HCT116 (cell line): ENCODE measurements at regions not wholly inside any gene's neighbourhood (a gene's known extent, or its start where the extent isn't known, plus 50 kb on each side); places are given as distances from the start of the nearest gene placed in this dataset.

Experiments used
- ATAC-seq: fragments of 200-7000 bp; cut with Tn5 transposase; 2 replicates; pipeline ENCODE4 v1.9.1; 2020; ENCODE audit warnings: mild to moderate bottlenecking, moderate library complexity
- BruUV-seq: library from RNA; stranded (reverse); fragments of 400-500 nt; replicated peaks from 2 replicates; lab custom pipeline; 2021; lab: Mats Ljungman, UMichigan
- CTCF ChIA-PET: fragments of 300-600 bp; sonication (Branson Sonifier 250); formaldehyde crosslinking; loops from one replicate; lab custom pipeline; 2021; ENCODE audit warnings: antibody characterized with exemption; lab: Charles Lee
- POLR2A ChIA-PET: fragments of 300-600, 350-600 bp; sonication (Branson Sonifier 250); formaldehyde crosslinking; loops from one replicate; lab custom pipeline; 2021; ENCODE audit warnings: antibody characterized with exemption; lab: Charles Lee
- RAD21 ChIA-PET, 2 experiments: fragments of 300-600 bp; sonication (Branson Sonifier 250); formaldehyde crosslinking; loops; one replicate each; lab custom pipeline; 2023; ENCODE audit warnings: low total read pairs in 2 of 2; ENCODE audit not compliant: uncharacterized antibody in 2 of 2, unreplicated experiment in 2 of 2, low non-redundant PET in 1 of 2; lab: Charles Lee
- DNase-seq: peaks from one replicate; pipeline ENCODE4 v3.0.0-alpha.2; 2010; ENCODE audit warnings: low read depth, low spot score
- H2AFZ ChIP-seq: fragments of 200-600 bp; shearing (Covaris generic), sonication (generic); 2 replicates; pipeline ENCODE4 v1.6.1; 2017; ENCODE audit warnings: low read depth, mixed run types, mixed read lengths, antibody characterized with exemption, low read length; ENCODE audit not compliant: poor library complexity, severe bottlenecking
- H3K27ac ChIP-seq: 2 replicates; pipeline ENCODE4 v1.5.1; 2012; ENCODE audit warnings: low read depth, low read length
- H3K27me3 ChIP-seq: fragments of 200-600 bp; sonication (generic); 2 replicates; pipeline ENCODE4 v1.6.1; 2016; ENCODE audit warnings: mixed run types, low read length, mixed read lengths; ENCODE audit not compliant: insufficient read depth
- H3K36me3 ChIP-seq, 2 experiments: fragments of 200-500 bp in 1 of 2; fragments of 200-600 bp in 1 of 2; sonication (Bioruptor generic) in 1 of 2; sonication (generic) in 1 of 2; 2 replicates each; pipeline versions ENCODE4 v1.5.1 to v1.6.1; 2014 to 2016; ENCODE audit warnings: low read length in 2 of 2, inconsistent platforms in 1 of 2, mixed read lengths in 1 of 2, mixed run types in 1 of 2; ENCODE audit not compliant: insufficient read depth in 2 of 2, control insufficient read depth in 1 of 2
- H3K4me1 ChIP-seq, 2 experiments: fragments of 200-600 bp in 1 of 2; sonication (generic) in 1 of 2; 2 replicates each; pipeline versions ENCODE4 v1.5.1 to v1.6.1; 2012 to 2017; ENCODE audit warnings: low read length in 2 of 2, inconsistent platforms in 1 of 2, mild to moderate bottlenecking in 1 of 2, mixed read lengths in 1 of 2, mixed run types in 1 of 2, moderate library complexity in 1 of 2; ENCODE audit not compliant: insufficient read depth in 2 of 2, control insufficient read depth in 1 of 2
- H3K4me2 ChIP-seq: fragments of 200-600 bp; sonication (generic); 2 replicates; pipeline ENCODE4 v1.6.1; 2017; ENCODE audit warnings: mixed run types, low read length, mixed read lengths
- H3K4me3 ChIP-seq, 2 experiments: fragments of 200-600 bp in 1 of 2; sonication (generic) in 1 of 2; replicated peaks in 1 of 2; 2 replicates each; pipeline ENCODE4 v1.5.1; 2011 to 2016; ENCODE audit warnings: low read length in 2 of 2, control low read depth in 1 of 2, low read depth in 1 of 2, mild to moderate bottlenecking in 1 of 2, mixed read lengths in 1 of 2, mixed run types in 1 of 2
- H3K79me2 ChIP-seq: fragments of 200-600 bp; sonication (generic); 2 replicates; pipeline ENCODE4 v1.6.1; 2017; ENCODE audit warnings: mild to moderate bottlenecking, mixed run types, low read length, moderate library complexity, mixed read lengths; ENCODE audit not compliant: insufficient read depth
- H3K9ac ChIP-seq: fragments of 200-600 bp; sonication (generic); 2 replicates; pipeline ENCODE4 v1.6.1; 2016; ENCODE audit warnings: low read length, mixed read lengths
- H3K9me2 ChIP-seq: fragments of 200-600 bp; sonication (generic), shearing (Covaris generic); 2 replicates; pipeline ENCODE4 v1.6.1; 2017; ENCODE audit warnings: mixed run types, mild to moderate bottlenecking, moderate library complexity; ENCODE audit not compliant: insufficient read depth
- H3K9me3 ChIP-seq, 2 experiments: fragments of 200-500 bp in 1 of 2; fragments of 200-600 bp in 1 of 2; sonication (Bioruptor generic) in 1 of 2; sonication (generic) in 1 of 2; 2 replicates each; pipeline ENCODE4 v1.6.1; 2014 to 2017; ENCODE audit warnings: low read length in 2 of 2, mixed read lengths in 2 of 2, inconsistent platforms in 1 of 2, low read depth in 1 of 2, mild to moderate bottlenecking in 1 of 2, mixed run types in 1 of 2, moderate library complexity in 1 of 2; ENCODE audit not compliant: control insufficient read depth in 1 of 2, insufficient read depth in 1 of 2
- H4K20me1 ChIP-seq: fragments of 200-600 bp; sonication (generic), shearing (Covaris generic); 2 replicates; pipeline ENCODE4 v1.6.1; 2017; ENCODE audit warnings: mixed run types, mild to moderate bottlenecking, moderate library complexity; ENCODE audit not compliant: insufficient read depth
- CEBPB ChIP-seq: IDR thresholded peaks from 2 replicates; pipeline ENCODE4 v1.6.1; 2012; ENCODE audit warnings: low read depth
- ELF1 ChIP-seq: IDR thresholded peaks from 2 replicates; pipeline ENCODE4 v1.6.1; 2012; ENCODE audit warnings: low read depth, borderline replicate concordance
- EZH2 ChIP-seq: fragments of 200-600 bp; sonication (generic); IDR thresholded peaks from 2 replicates; pipeline ENCODE4 v1.6.1; 2017; ENCODE audit warnings: antibody characterized with exemption, mixed run types
- EZH2phosphoT487 ChIP-seq: fragments of 200-600 bp; IDR thresholded peaks from 2 replicates; pipeline ENCODE4 v1.6.1; 2018; ENCODE audit warnings: antibody characterized with exemption, borderline replicate concordance
- FOSL1 ChIP-seq: IDR thresholded peaks from 2 replicates; pipeline ENCODE4 v1.6.1; 2012; ENCODE audit warnings: low read depth
- JUND ChIP-seq: IDR thresholded peaks from 2 replicates; pipeline ENCODE4 v1.6.1; 2012
- POLR2A ChIP-seq: IDR thresholded peaks from 2 replicates; pipeline ENCODE4 v1.7.0; 2011; ENCODE audit warnings: borderline replicate concordance; ENCODE audit not compliant: insufficient read depth, insufficient read length; ENCODE audit errors: extremely low read depth
- POLR2AphosphoS5 ChIP-seq: IDR thresholded peaks from 2 replicates; pipeline ENCODE4 v1.6.1; 2011; ENCODE audit warnings: mild to moderate bottlenecking, low read depth, low read length, moderate library complexity
- RAD21 ChIP-seq: IDR thresholded peaks from 2 replicates; pipeline ENCODE4 v1.6.1; 2012; ENCODE audit warnings: low read depth, mild to moderate bottlenecking
- SP1 ChIP-seq: IDR thresholded peaks from 2 replicates; pipeline ENCODE4 v1.6.1; 2012; ENCODE audit warnings: low read depth
- TCF7L2 ChIP-seq: IDR thresholded peaks from 2 replicates; pipeline ENCODE4 v1.7.0; 2011; ENCODE audit warnings: borderline replicate concordance, inconsistent platforms; ENCODE audit not compliant: insufficient read depth, insufficient read length; ENCODE audit errors: extremely low read depth
- ZFX ChIP-seq: fragments of 450-650 bp; IDR thresholded peaks from 2 replicates; pipeline ENCODE4 v1.6.1; 2017
- ZNF274 ChIP-seq: fragments of 200-500 bp; sonication (Bioruptor generic); IDR thresholded peaks from 2 replicates; pipeline ENCODE4 v1.6.1; 2014; ENCODE audit warnings: mild to moderate bottlenecking, low read depth, low read length, inconsistent platforms
- intact Hi-C: fragments of 100-400 bp; cut with micrococcal nuclease; formaldehyde crosslinking; loops from 2 replicates; pipeline ENCODE4 v1.10.0; 2022
- TF ChIP-seq, protein P1 (sequence below): IDR thresholded peaks from 2 replicates; pipeline ENCODE4 v1.6.1; 2012; ENCODE audit warnings: low read depth
- TF ChIP-seq, protein P2 (sequence below), 3 experiments: fragments of 200-600 bp in 1 of 3; sonication (generic) in 1 of 3; IDR thresholded peaks in 2 of 3; conservative IDR thresholded peaks in 1 of 3; 2 replicates each; pipeline ENCODE4 v1.5.1; 2012 to 2017; ENCODE audit warnings: low read depth in 2 of 3, low read length in 2 of 3, antibody characterized with exemption in 1 of 3, borderline replicate concordance in 1 of 3, control low read depth in 1 of 3, mild to moderate bottlenecking in 1 of 3, mixed read lengths in 1 of 3, mixed run types in 1 of 3, moderate library complexity in 1 of 3; ENCODE audit not compliant: insufficient read depth in 1 of 3
- TF ChIP-seq, protein P3 (sequence below): IDR thresholded peaks from 2 replicates; pipeline ENCODE4 v1.6.1; 2012
- TF ChIP-seq, protein P4 (sequence below): IDR thresholded peaks from 2 replicates; pipeline ENCODE4 v1.6.1; 2011; ENCODE audit warnings: mild to moderate bottlenecking, low read length, moderate library complexity; ENCODE audit not compliant: insufficient replicate concordance; ENCODE audit errors: extremely low read depth
- TF ChIP-seq, protein P5 (sequence below): IDR thresholded peaks from 2 replicates; pipeline ENCODE4 v1.6.1; 2012

DNA sequence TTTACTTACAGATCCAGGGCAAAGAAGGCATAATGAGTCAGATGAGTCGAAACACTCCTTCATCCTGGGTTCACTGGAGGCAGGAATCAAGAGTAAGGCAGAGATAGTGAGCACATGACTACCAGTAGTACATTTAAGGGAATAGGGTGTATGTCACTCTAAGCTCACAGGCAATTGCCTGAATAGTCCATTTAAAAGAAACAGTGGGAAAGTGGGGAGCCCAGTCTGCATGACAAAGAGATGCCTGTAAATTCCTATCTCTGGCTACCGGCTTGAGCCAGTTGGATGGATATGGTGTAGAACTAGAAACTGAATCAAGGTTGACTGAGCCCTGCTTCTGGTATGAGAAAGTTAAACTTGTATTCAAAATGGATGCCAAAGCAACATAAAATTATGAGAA, 861.5 kb upstream of the ZWINT start (continued):
- TF ChIP-seq, protein P1, sequence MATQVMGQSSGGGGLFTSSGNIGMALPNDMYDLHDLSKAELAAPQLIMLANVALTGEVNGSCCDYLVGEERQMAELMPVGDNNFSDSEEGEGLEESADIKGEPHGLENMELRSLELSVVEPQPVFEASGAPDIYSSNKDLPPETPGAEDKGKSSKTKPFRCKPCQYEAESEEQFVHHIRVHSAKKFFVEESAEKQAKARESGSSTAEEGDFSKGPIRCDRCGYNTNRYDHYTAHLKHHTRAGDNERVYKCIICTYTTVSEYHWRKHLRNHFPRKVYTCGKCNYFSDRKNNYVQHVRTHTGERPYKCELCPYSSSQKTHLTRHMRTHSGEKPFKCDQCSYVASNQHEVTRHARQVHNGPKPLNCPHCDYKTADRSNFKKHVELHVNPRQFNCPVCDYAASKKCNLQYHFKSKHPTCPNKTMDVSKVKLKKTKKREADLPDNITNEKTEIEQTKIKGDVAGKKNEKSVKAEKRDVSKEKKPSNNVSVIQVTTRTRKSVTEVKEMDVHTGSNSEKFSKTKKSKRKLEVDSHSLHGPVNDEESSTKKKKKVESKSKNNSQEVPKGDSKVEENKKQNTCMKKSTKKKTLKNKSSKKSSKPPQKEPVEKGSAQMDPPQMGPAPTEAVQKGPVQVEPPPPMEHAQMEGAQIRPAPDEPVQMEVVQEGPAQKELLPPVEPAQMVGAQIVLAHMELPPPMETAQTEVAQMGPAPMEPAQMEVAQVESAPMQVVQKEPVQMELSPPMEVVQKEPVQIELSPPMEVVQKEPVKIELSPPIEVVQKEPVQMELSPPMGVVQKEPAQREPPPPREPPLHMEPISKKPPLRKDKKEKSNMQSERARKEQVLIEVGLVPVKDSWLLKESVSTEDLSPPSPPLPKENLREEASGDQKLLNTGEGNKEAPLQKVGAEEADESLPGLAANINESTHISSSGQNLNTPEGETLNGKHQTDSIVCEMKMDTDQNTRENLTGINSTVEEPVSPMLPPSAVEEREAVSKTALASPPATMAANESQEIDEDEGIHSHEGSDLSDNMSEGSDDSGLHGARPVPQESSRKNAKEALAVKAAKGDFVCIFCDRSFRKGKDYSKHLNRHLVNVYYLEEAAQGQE: no peak
- TF ChIP-seq, protein P2, sequence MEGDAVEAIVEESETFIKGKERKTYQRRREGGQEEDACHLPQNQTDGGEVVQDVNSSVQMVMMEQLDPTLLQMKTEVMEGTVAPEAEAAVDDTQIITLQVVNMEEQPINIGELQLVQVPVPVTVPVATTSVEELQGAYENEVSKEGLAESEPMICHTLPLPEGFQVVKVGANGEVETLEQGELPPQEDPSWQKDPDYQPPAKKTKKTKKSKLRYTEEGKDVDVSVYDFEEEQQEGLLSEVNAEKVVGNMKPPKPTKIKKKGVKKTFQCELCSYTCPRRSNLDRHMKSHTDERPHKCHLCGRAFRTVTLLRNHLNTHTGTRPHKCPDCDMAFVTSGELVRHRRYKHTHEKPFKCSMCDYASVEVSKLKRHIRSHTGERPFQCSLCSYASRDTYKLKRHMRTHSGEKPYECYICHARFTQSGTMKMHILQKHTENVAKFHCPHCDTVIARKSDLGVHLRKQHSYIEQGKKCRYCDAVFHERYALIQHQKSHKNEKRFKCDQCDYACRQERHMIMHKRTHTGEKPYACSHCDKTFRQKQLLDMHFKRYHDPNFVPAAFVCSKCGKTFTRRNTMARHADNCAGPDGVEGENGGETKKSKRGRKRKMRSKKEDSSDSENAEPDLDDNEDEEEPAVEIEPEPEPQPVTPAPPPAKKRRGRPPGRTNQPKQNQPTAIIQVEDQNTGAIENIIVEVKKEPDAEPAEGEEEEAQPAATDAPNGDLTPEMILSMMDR (IDR thresholded peaks at IDR 0.05 in 2 of 3, conservative IDR thresholded peaks at IDR 0.05 in 1 of 3; ENCODE audit: borderline replicate concordance in 1 of 3, insufficient read depth in 1 of 3, low read depth in 2 of 3, low read length in 2 of 3): no peak

DNA sequence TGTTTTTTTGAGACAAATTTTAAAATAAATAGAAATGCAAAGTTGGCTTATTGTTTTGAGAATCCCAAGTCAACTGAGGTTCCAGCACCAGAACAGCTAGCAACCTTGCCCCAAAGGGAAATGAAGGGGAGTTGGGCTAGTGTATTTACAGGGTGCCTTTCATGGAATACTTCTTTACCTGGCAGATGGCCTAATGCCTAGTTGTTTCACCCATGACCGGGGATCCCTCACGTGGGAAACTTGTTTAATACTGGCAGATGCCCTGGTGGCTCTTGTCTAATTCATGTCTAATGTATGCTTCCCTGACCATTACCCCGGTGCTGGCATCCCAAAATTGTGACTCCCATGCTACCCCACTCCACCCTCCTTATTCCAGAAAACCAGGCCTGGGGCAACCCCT, 861.1 kb upstream of the ZWINT start:
- BruUV-seq: no TSS peak
- DNase-seq (no peak), ATAC-seq (no peak)
- no peak overlapping the region for H2AFZ ChIP-seq
- no peaks in the 10 kb centered on the region for H3K36me3 ChIP-seq
- POLR2A ChIA-PET: no interaction called here
- CTCF ChIA-PET: no interaction called here
- RAD21 ChIA-PET: no interaction called here
- no peaks in the 10 kb centered on the region for H3K27me3 ChIP-seq
- H3K4me3 ChIP-seq: no peak overlapping the region
- peaks cover 4 to 12% of the 10 kb centered on the region in 2 experiments; a peak in 2 of 4 replicates for H3K9me3 ChIP-seq
- H3K4me2 ChIP-seq: no peak overlapping the region
- no peaks in the 10 kb centered on the region for H3K4me1 ChIP-seq
- H3K79me2 ChIP-seq: no peaks in the 10 kb centered on the region
- no peak overlapping the region for H3K9ac ChIP-seq
- no peaks in the 10 kb centered on the region for H4K20me1 ChIP-seq
- TF ChIP-seq POLR2AphosphoS5 (no peak), EZH2 (no peak), JUND (no peak), CEBPB (no peak), FOSL1 (no peak), ZFX (no peak), RAD21 (no peak), EZH2phosphoT487 (no peak), ELF1 (no peak), POLR2A (no peak), ZNF274 (no peak), TCF7L2 (no peak), SP1 (no peak)
- TF ChIP-seq, protein P3, sequence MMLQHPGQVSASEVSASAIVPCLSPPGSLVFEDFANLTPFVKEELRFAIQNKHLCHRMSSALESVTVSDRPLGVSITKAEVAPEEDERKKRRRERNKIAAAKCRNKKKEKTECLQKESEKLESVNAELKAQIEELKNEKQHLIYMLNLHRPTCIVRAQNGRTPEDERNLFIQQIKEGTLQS: no peak
- TF ChIP-seq, protein P4, sequence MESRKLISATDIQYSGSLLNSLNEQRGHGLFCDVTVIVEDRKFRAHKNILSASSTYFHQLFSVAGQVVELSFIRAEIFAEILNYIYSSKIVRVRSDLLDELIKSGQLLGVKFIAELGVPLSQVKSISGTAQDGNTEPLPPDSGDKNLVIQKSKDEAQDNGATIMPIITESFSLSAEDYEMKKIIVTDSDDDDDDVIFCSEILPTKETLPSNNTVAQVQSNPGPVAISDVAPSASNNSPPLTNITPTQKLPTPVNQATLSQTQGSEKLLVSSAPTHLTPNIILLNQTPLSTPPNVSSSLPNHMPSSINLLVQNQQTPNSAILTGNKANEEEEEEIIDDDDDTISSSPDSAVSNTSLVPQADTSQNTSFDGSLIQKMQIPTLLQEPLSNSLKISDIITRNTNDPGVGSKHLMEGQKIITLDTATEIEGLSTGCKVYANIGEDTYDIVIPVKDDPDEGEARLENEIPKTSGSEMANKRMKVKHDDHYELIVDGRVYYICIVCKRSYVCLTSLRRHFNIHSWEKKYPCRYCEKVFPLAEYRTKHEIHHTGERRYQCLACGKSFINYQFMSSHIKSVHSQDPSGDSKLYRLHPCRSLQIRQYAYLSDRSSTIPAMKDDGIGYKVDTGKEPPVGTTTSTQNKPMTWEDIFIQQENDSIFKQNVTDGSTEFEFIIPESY: no peak
- TF ChIP-seq, protein P5, sequence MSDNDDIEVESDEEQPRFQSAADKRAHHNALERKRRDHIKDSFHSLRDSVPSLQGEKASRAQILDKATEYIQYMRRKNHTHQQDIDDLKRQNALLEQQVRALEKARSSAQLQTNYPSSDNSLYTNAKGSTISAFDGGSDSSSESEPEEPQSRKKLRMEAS: no peak
- intact Hi-C loops: no loop called here
- H3K27ac ChIP-seq: no peak overlapping the region
- H3K9me2 ChIP-seq: no peaks in the 10 kb centered on the region
